ENCODE measurements at regions not wholly inside any gene's neighbourhood (a gene's known extent, or its start where the extent isn't known, plus 50 kb on each side); places are given as distances from the start of the nearest gene placed in this dataset.

GRCh38 chr22:49547751-49548239 is 279.9 kb downstream of the BRD1 start:
- Histone ChIP-seq H3K36me3 (ENCODE audit: control insufficient read depth, insufficient read depth, low read length) (no peaks in the 10 kb centered on the region), H3K9me3 (ENCODE audit: control insufficient read depth, low read length) (no peaks in the 10 kb centered on the region), H3K27me3 (replicated peaks; ENCODE audit: control insufficient read depth, insufficient read depth, low read length, poor library complexity, severe bottlenecking) (no peaks in the 10 kb centered on the region), H3K27ac (ENCODE audit: insufficient read depth, low read length, poor library complexity, severe bottlenecking) (no peak overlapping the region), H3K4me3 (ENCODE audit: insufficient read depth, low read depth, low read length, poor library complexity, severe bottlenecking) (no peak overlapping the region), H3K4me1 (ENCODE audit: control insufficient read depth, insufficient read depth, low read length, poor library complexity, severe bottlenecking) (no peaks in the 10 kb centered on the region)
- DNase-seq: no peak

GRCh38 chr22:49546811-49547585 is 280.7 kb downstream of the BRD1 start:
- Histone ChIP-seq H3K36me3 (ENCODE audit: control insufficient read depth, insufficient read depth, low read length) (no peaks in the 10 kb centered on the region), H3K4me1 (ENCODE audit: control insufficient read depth, insufficient read depth, low read length, poor library complexity, severe bottlenecking) (no peaks in the 10 kb centered on the region), H3K9me3 (ENCODE audit: control insufficient read depth, low read length) (no peaks in the 10 kb centered on the region), H3K27me3 (replicated peaks; ENCODE audit: control insufficient read depth, insufficient read depth, low read length, poor library complexity, severe bottlenecking) (no peaks in the 10 kb centered on the region), H3K4me3 (ENCODE audit: insufficient read depth, low read depth, low read length, poor library complexity, severe bottlenecking) (no peak overlapping the region), H3K27ac (ENCODE audit: insufficient read depth, low read length, poor library complexity, severe bottlenecking) (no peak overlapping the region)
- no peak for DNase-seq

GRCh38 chr22:49545606-49546005 is 282.1 kb downstream of the BRD1 start:
- no peak overlapping the region for H3K27ac ChIP-seq (ENCODE audit: insufficient read depth, low read length, poor library complexity, severe bottlenecking)
- no peaks in the 10 kb centered on the region for H3K9me3 ChIP-seq (ENCODE audit: control insufficient read depth, low read length)
- no peak overlapping the region for H3K4me3 ChIP-seq (ENCODE audit: insufficient read depth, low read depth, low read length, poor library complexity, severe bottlenecking)
- H3K27me3 ChIP-seq (replicated peaks; ENCODE audit: control insufficient read depth, insufficient read depth, low read length, poor library complexity, severe bottlenecking): no peaks in the 10 kb centered on the region
- H3K36me3 ChIP-seq (ENCODE audit: control insufficient read depth, insufficient read depth, low read length): no peaks in the 10 kb centered on the region
- no peak for DNase-seq
- H3K4me1 ChIP-seq (ENCODE audit: control insufficient read depth, insufficient read depth, low read length, poor library complexity, severe bottlenecking): no peaks in the 10 kb centered on the region

DNA sequence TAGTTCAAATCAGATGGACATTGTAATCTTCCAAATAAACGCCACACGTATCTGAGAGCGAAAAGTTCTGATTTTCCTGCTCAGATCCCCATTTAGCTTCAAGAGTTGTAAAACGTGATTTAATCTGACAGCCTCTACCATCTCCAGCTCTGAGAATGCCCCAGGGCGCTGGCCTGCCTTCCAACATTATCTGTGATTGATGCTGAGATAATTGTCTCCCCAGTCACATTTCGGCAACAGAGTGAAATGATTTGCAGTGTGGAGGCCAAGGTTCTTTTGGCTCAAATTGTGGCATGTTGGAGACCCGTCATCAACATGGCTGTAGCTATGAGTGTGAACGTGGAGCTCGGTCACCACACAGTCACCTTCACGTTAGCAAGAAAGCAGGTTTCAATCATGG is 283.4 kb downstream of the BRD1 start:
- Histone ChIP-seq H3K4me1 (ENCODE audit: control insufficient read depth, insufficient read depth, low read length, poor library complexity, severe bottlenecking) (no peaks in the 10 kb centered on the region), H3K27me3 (replicated peaks; ENCODE audit: control insufficient read depth, insufficient read depth, low read length, poor library complexity, severe bottlenecking) (no peaks in the 10 kb centered on the region), H3K9me3 (ENCODE audit: control insufficient read depth, low read length) (no peaks in the 10 kb centered on the region), H3K27ac (ENCODE audit: insufficient read depth, low read length, poor library complexity, severe bottlenecking) (no peak overlapping the region), H3K4me3 (ENCODE audit: insufficient read depth, low read depth, low read length, poor library complexity, severe bottlenecking) (no peak overlapping the region), H3K36me3 (ENCODE audit: control insufficient read depth, insufficient read depth, low read length) (no peaks in the 10 kb centered on the region)
- DNase-seq: no peak

GRCh38 chr22:49543876-49544275 is 283.8 kb downstream of the BRD1 start:
- Histone ChIP-seq H3K9me3 (ENCODE audit: control insufficient read depth, low read length) (no peaks in the 10 kb centered on the region), H3K4me1 (ENCODE audit: control insufficient read depth, insufficient read depth, low read length, poor library complexity, severe bottlenecking) (no peaks in the 10 kb centered on the region)
- no peak for DNase-seq

GRCh38 chr22:49541693-49542230 is 285.9 kb downstream of the BRD1 start:
- no peak overlapping the region for H3K27ac ChIP-seq (ENCODE audit: insufficient read depth, low read length, poor library complexity, severe bottlenecking)
- H3K4me3 ChIP-seq (ENCODE audit: insufficient read depth, low read depth, low read length, poor library complexity, severe bottlenecking): no peak overlapping the region
- no peak for DNase-seq
- no peaks in the 10 kb centered on the region for H3K36me3 ChIP-seq (ENCODE audit: control insufficient read depth, insufficient read depth, low read length)
- H3K4me1 ChIP-seq (ENCODE audit: control insufficient read depth, insufficient read depth, low read length, poor library complexity, severe bottlenecking): no peaks in the 10 kb centered on the region
- H3K27me3 ChIP-seq (replicated peaks; ENCODE audit: control insufficient read depth, insufficient read depth, low read length, poor library complexity, severe bottlenecking): no peaks in the 10 kb centered on the region
- H3K9me3 ChIP-seq (ENCODE audit: control insufficient read depth, low read length): no peaks in the 10 kb centered on the region

More at GRCh38 chr22:49543876-49544275, 283.8 kb downstream of the BRD1 start:
- Histone ChIP-seq H3K4me3 (ENCODE audit: insufficient read depth, low read depth, low read length, poor library complexity, severe bottlenecking) (no peak overlapping the region), H3K27ac (ENCODE audit: insufficient read depth, low read length, poor library complexity, severe bottlenecking) (no peak overlapping the region), H3K27me3 (replicated peaks; ENCODE audit: control insufficient read depth, insufficient read depth, low read length, poor library complexity, severe bottlenecking) (no peaks in the 10 kb centered on the region), H3K36me3 (ENCODE audit: control insufficient read depth, insufficient read depth, low read length) (no peaks in the 10 kb centered on the region)

- Histone ChIP-seq H3K4me3 (ENCODE audit: insufficient read depth, low read depth, low read length, poor library complexity, severe bottlenecking) (no peak overlapping the region), H3K9me3 (ENCODE audit: control insufficient read depth, low read length) (no peaks in the 10 kb centered on the region), H3K27me3 (replicated peaks; ENCODE audit: control insufficient read depth, insufficient read depth, low read length, poor library complexity, severe bottlenecking) (no peaks in the 10 kb centered on the region), H3K27ac (ENCODE audit: insufficient read depth, low read length, poor library complexity, severe bottlenecking) (no peak overlapping the region), H3K4me1 (ENCODE audit: control insufficient read depth, insufficient read depth, low read length, poor library complexity, severe bottlenecking) (no peaks in the 10 kb centered on the region), H3K36me3 (ENCODE audit: control insufficient read depth, insufficient read depth, low read length) (no peaks in the 10 kb centered on the region)
- DNase-seq: no peak
These were observed 286.6 kb downstream of the BRD1 start for GRCh38 chr22:49540913-49541692.

- no peaks in the 10 kb centered on the region for H3K9me3 ChIP-seq (ENCODE audit: control insufficient read depth, low read length)
These were observed 287.4 kb downstream of the BRD1 start for GRCh38 chr22:49540084-49540912.

GRCh38 chr22:49538006-49538405 is 289.7 kb downstream of the BRD1 start:
- Histone ChIP-seq H3K4me1 (ENCODE audit: control insufficient read depth, insufficient read depth, low read length, poor library complexity, severe bottlenecking) (no peaks in the 10 kb centered on the region), H3K36me3 (ENCODE audit: control insufficient read depth, insufficient read depth, low read length) (no peaks in the 10 kb centered on the region), H3K27ac (ENCODE audit: insufficient read depth, low read length, poor library complexity, severe bottlenecking) (no peak overlapping the region), H3K27me3 (replicated peaks; ENCODE audit: control insufficient read depth, insufficient read depth, low read length, poor library complexity, severe bottlenecking) (no peaks in the 10 kb centered on the region), H3K4me3 (ENCODE audit: insufficient read depth, low read depth, low read length, poor library complexity, severe bottlenecking) (no peak overlapping the region), H3K9me3 (ENCODE audit: control insufficient read depth, low read length) (no peaks in the 10 kb centered on the region)
- DNase-seq: no peak

More at GRCh38 chr22:49540084-49540912, 287.4 kb downstream of the BRD1 start:
- no peak for DNase-seq
- no peak overlapping the region for H3K27ac ChIP-seq (ENCODE audit: insufficient read depth, low read length, poor library complexity, severe bottlenecking)
- no peaks in the 10 kb centered on the region for H3K36me3 ChIP-seq (ENCODE audit: control insufficient read depth, insufficient read depth, low read length)
- no peaks in the 10 kb centered on the region for H3K27me3 ChIP-seq (replicated peaks; ENCODE audit: control insufficient read depth, insufficient read depth, low read length, poor library complexity, severe bottlenecking)
- H3K4me3 ChIP-seq (ENCODE audit: insufficient read depth, low read depth, low read length, poor library complexity, severe bottlenecking): no peak overlapping the region
- H3K4me1 ChIP-seq (ENCODE audit: control insufficient read depth, insufficient read depth, low read length, poor library complexity, severe bottlenecking): no peaks in the 10 kb centered on the region
